Medulla oblongata (tissue), 1 donor: ENCODE measurements at regions not wholly inside any gene's neighbourhood (a gene's known extent, or its start where the extent isn't known, plus 50 kb on each side); places are given as distances from the start of the nearest gene placed in this dataset.

Experiments used
- DNase-seq: peaks from one replicate; pipeline ENCODE4 v3.0.0-alpha.2; 2015; ENCODE audit errors: extremely low spot score

GRCh38 chr4:23337292-23337691 lies 552.6 kb downstream of the PPARGC1A start:
- no peak for DNase-seq

DNA sequence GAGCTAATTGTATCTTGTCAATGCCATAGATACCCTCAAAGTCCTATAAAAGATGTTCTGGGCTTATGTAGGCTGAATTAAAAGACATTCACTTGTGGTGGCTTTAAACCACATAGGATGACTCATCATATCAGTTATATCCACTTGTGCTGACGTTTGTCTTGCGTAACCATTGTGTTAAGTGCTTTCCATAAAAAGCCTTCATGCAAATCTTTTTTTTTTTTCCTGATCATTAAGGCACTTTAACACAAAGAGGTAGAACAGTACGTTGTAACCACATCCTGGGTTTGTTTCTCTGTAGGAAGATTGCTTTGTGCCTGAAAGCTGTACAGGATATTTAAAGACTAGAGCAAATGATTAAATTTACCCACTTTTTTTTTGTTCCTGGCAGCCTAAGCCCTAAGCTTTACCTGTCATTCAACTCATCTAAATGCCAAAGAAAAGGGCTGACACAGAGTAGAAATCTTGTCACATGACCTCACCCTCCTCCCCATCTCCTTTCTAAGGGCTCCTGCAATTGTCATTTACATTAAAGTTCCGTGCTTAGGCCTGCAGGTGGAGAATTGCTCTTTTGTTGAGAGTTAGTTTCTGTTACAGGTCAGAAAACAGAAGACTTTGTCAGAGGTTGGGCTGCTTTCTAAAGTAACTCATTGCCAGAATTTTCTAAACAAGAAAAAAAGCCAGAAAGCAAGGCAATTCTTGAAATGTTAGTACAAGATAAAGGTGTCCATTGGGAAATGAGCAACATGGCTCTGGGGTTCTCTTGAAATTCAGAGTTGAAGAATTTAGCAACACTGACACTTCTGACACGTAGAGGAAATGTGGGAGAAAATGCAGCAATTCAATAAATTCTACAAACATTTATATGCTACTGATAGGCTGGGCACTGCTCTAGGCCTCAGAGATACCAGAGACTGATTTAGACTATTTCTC lies 555.6 kb downstream of the PPARGC1A start:
- DNase-seq, result no peak

- no peak for DNase-seq
Observed at GRCh38 chr4:23333556-23333945, 556.3 kb downstream of the PPARGC1A start.

DNA sequence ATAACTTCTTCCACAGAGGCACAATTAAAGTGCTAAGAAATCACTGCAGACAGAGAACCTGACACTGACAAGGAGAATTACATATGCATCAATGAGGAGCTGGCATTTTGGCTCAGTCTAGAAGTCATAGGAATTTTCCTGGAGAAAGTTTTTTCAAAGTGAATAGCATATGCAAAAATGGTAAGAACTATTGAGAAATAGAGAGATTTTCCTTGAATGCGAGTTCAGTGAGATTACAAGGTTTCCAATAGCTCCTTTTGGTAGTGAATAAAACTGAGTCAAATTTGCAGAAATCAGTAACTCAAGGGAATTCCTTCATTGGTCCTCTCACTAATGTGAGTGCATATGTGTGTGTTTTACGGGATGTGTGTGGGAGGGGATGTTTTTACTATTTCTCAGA lies 557.5 kb downstream of the PPARGC1A start:
- DNase-seq, result no peak

- no peak for DNase-seq
Observed at GRCh38 chr4:23327120-23327519, 562.7 kb downstream of the PPARGC1A start.

- DNase-seq, result no peak
Observed at GRCh38 chr4:23324021-23324690, 565.7 kb downstream of the PPARGC1A start.

GRCh38 chr4:23323436-23323835 lies 566.4 kb downstream of the PPARGC1A start:
- DNase-seq, result no peak

GRCh38 chr4:23322732-23323131 lies 567.1 kb downstream of the PPARGC1A start:
- DNase-seq, result no peak

- DNase-seq, result no peak
Observed at GRCh38 chr4:23320931-23321587, 568.8 kb downstream of the PPARGC1A start.

- DNase-seq, result no peak
Observed at GRCh38 chr4:23312686-23313085, 577.2 kb downstream of the PPARGC1A start.

DNA sequence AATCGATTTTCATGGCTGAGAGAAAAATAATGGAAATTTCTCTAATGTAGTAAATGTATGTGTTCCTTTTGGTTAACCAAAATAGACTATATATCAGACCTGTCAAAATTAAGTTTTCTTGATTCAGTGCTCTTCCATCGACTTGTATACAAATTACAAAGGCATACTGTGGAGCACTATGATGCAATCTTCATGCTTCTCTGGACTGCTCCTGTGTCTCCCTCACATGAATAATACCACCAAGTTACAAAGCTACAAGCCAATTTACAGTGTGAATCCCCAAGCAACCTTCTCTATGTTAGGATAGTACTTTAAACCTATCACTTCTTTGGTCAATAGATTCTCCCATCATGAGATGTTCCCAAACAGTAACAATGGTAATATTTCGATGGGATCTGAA lies 577.9 kb downstream of the PPARGC1A start:
- no peak for DNase-seq

GRCh38 chr4:23305026-23305425 lies 584.8 kb downstream of the PPARGC1A start:
- DNase-seq, result no peak

- no peak for DNase-seq
Observed at GRCh38 chr4:23298371-23298770, 591.5 kb downstream of the PPARGC1A start.

GRCh38 chr4:23297327-23297726 lies 592.5 kb downstream of the PPARGC1A start:
- no peak for DNase-seq

DNA sequence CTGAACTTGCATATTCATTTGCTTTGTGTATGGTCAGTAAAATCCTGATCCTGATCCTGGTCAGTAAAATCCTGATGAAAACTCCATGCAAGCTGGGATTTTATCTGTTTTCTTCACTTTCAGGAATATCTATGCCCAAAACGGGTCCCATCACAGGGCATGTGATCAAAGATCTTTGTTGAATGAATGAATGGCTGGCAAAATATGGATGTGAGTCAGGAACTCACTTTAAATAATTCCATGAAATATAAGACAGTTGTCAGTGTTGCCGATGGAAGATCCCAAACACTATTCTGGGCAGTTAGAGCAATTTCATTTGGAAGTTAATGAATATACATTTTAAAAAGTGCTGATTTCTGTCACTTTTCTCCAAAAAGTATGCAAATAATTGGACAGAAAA lies 598.4 kb downstream of the GBA3 start:
- no peak for DNase-seq

GRCh38 chr4:23290656-23291055 lies 597.9 kb downstream of the GBA3 start:
- no peak for DNase-seq

GRCh38 chr4:23279377-23279986 lies 586.7 kb downstream of the GBA3 start:
- DNase-seq, result no peak

DNA sequence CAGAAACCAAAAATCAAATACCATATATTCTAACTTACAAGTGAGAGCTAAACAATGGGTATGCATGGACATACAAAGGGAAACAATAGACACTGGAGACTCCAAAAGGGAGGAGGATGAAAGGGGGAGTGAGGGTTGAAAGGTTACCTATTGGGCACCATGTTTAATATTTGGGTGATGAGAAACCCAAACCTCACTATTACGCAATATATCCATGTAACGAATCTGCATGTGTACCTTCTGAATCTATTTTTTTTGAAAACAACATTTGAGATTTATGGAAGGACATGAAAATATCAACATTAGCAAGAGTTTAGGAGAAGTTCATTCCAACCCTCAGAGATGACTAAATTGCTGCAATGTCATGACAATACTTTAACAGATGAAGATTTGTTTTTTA lies 586.1 kb downstream of the GBA3 start:
- DNase-seq, result no peak

DNA sequence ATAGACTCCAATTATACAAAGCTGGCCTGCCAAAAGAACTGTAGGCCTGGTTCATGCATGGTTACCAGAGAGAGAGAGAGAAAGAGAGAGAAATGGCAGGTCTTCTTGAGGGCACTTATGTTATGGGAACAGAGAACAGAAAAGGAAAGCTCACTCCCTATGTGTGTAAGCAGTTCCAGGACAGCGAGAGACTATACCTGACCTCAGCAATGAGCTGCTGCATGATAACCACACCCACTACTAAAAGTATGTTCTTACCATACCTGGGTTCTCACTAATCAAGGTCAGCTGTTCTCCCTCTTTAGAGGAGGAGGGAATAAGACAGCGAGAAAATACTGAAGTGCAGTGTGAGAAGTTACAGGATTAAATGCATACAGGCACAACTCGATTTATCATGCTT lies 583.3 kb downstream of the GBA3 start:
- DNase-seq, result no peak

- DNase-seq, result no peak
Observed at GRCh38 chr4:23269566-23269965, 576.8 kb downstream of the GBA3 start.

DNA sequence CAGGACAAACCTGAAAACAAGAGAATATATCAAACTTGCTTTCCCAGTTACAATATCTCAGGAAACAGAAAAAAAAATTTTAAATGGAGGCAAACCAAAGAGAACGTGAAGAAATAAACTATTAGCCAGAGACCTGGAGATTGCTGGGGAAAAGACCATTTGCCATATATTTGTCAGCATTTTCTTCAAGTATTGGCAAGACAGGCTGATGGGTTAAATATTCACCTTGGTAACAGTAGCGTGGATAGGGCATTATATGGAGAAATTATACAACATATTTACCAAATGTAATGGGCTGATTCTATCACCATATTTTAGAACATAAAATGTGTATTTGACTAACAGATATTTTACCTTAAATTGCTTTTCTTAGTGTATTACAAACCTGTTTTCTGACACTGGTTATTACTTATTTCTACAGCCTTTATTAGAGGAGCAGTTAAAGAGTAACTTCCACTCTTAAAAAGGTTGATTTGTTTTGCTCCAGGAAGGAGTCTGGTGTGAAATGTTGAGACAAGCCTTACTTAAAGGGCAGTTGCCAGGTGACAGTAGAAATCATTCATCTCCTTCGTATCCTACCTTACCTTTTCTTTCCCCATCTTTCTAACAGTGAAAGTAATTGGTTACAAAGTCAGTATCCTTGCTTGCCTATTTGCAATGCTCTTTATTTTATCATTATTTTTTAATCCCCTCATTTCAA lies 575.5 kb downstream of the GBA3 start:
- no peak for DNase-seq

GRCh38 chr4:23266401-23266800 lies 573.7 kb downstream of the GBA3 start:
- DNase-seq, result no peak
